ENCODE measurements at regions not wholly inside any gene's neighbourhood (a gene's known extent, or its start where the extent isn't known, plus 50 kb on each side); places are given as distances from the start of the nearest gene placed in this dataset.

DNA sequence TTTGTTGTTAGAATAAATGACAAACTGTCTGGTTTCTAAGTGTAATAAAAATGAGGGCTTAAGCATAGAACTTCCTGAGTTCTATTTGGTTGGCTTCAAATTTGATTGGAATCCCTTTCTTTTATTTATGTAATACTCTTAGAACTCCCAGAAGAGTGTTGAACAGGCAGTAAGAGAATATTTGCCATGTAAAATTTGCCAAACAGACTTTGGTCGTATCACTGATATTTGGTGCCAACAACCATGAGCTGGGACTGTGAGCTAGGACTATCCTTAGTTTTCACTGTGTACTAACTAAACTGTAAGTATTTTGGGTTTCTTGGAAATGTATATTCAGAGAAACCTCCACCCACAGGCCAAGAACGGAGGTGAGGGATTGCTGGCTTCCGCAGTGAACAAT, 971.2 kb upstream of the SOX9 start:
- no peak overlapping the region for H3K9ac ChIP-seq (ENCODE audit: low read length)
- TF ChIP-seq, protein P1, sequence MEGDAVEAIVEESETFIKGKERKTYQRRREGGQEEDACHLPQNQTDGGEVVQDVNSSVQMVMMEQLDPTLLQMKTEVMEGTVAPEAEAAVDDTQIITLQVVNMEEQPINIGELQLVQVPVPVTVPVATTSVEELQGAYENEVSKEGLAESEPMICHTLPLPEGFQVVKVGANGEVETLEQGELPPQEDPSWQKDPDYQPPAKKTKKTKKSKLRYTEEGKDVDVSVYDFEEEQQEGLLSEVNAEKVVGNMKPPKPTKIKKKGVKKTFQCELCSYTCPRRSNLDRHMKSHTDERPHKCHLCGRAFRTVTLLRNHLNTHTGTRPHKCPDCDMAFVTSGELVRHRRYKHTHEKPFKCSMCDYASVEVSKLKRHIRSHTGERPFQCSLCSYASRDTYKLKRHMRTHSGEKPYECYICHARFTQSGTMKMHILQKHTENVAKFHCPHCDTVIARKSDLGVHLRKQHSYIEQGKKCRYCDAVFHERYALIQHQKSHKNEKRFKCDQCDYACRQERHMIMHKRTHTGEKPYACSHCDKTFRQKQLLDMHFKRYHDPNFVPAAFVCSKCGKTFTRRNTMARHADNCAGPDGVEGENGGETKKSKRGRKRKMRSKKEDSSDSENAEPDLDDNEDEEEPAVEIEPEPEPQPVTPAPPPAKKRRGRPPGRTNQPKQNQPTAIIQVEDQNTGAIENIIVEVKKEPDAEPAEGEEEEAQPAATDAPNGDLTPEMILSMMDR (IDR thresholded peaks at IDR 0.05), result no peak
- TF ChIP-seq EZH2 (IDR thresholded peaks at IDR 0.05; ENCODE audit: borderline replicate concordance, insufficient read depth, low read depth, low read length, poor library complexity, severe bottlenecking), result no peak
- intact Hi-C loops (cut with micrococcal nuclease), result no loop called here
- no peaks in the 10 kb centered on the region for H4K20me1 ChIP-seq (ENCODE audit: control insufficient read depth, insufficient read depth, low read length, poor library complexity, severe bottlenecking)
- H3K4me2 ChIP-seq (replicated peaks; ENCODE audit: low read depth, low read length, poor library complexity, severe bottlenecking), result no peak overlapping the region
- 100% methylated on average over 1 of the region's 3 CpGs for WGBS (ENCODE audit: insufficient coverage)
- no peaks in the 10 kb centered on the region for H3K36me3 ChIP-seq (replicated peaks in 1 of 2; ENCODE audit: control extremely low read depth in 1 of 2, control insufficient read depth in 1 of 2, extremely low read depth in 1 of 2, insufficient read depth in 2 of 2, low read length in 1 of 2)
- no peak overlapping the region for H3K4me3 ChIP-seq (ENCODE audit: control extremely low read depth in 1 of 5, extremely low read depth in 1 of 5, insufficient read depth in 1 of 5, low read depth in 2 of 5, low read length in 4 of 5)
- CTCF ChIA-PET, result no interaction called here
- no peaks in the 10 kb centered on the region for H3K27me3 ChIP-seq (replicated peaks in 1 of 4; ENCODE audit: control extremely low read depth in 1 of 4, control insufficient read depth in 3 of 4, insufficient read depth in 4 of 4, low read length in 3 of 4)
- no peaks in the 10 kb centered on the region for H3K9me3 Mint-ChIP-seq (ENCODE audit: insufficient read depth)
- H3K9me3 ChIP-seq (ENCODE audit: control extremely low read depth in 1 of 3, control insufficient read depth in 2 of 3, insufficient read depth in 1 of 3, low read length in 2 of 3), result peaks cover 0 to 3% (median 0%) of the 10 kb centered on the region in 3 donors
- no peaks in the 10 kb centered on the region for H3K27me3 Mint-ChIP-seq
- no peaks in the 10 kb centered on the region for H3K79me2 ChIP-seq (ENCODE audit: control insufficient read depth, insufficient read depth, low read length)
- H2AFZ ChIP-seq (ENCODE audit: insufficient read depth, low read depth, low read length, poor library complexity, severe bottlenecking), result no peak overlapping the region
- H3K27ac Mint-ChIP-seq, result no peak overlapping the region
- no peak overlapping the region for H3K4me3 Mint-ChIP-seq
- DNase-seq (no peak), ATAC-seq (ENCODE audit: low read depth) (no peak)
- POLR2A ChIA-PET, result no interaction called here
- H3K27ac ChIP-seq (ENCODE audit: low read length in 2 of 2), result no peak overlapping the region
- H3K4me1 Mint-ChIP-seq, result no peaks in the 10 kb centered on the region
- no peaks in the 10 kb centered on the region for H3K4me1 ChIP-seq (ENCODE audit: control insufficient read depth in 2 of 2, insufficient read depth in 2 of 2, low read length in 2 of 2)

DNA sequence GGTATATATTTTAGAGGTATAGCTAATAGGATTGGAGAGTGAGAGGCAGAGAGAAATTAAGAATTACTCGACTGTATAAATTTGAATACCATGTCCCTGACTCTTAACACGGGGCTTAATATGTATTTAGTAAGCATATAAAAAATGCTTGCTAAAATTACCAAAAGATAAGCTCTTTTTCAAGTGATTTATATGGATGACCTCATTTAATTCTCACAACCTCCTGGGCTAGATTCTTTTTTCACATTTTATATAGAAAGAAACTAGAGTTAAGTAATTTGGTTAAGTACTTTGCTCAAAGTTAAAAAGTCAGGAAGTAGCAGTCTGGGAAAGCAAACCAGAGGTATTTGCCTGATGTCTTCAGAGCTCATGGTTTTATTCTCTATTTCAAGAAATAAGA, 963.5 kb upstream of the SOX9 start:
- ChIA-PET CTCF (no interaction called here), POLR2A (no interaction called here)
- no peaks in the 10 kb centered on the region for H3K9me3 Mint-ChIP-seq (ENCODE audit: insufficient read depth)
- H3K27me3 Mint-ChIP-seq, result no peaks in the 10 kb centered on the region
- no peak overlapping the region for H2AFZ ChIP-seq (ENCODE audit: insufficient read depth, low read depth, low read length, poor library complexity, severe bottlenecking)
- ATAC-seq (ENCODE audit: low read depth), result no peak
- no peaks in the 10 kb centered on the region for H3K79me2 ChIP-seq (ENCODE audit: control insufficient read depth, insufficient read depth, low read length)
- no peak overlapping the region for H3K27ac ChIP-seq (ENCODE audit: low read length in 2 of 2)
- no peak overlapping the region for H3K27ac Mint-ChIP-seq
- H3K4me2 ChIP-seq (replicated peaks; ENCODE audit: low read depth, low read length, poor library complexity, severe bottlenecking), result no peak overlapping the region
- no peak for DNase-seq
- no peaks in the 10 kb centered on the region for H3K4me1 Mint-ChIP-seq
- H4K20me1 ChIP-seq (ENCODE audit: control insufficient read depth, insufficient read depth, low read length, poor library complexity, severe bottlenecking), result no peaks in the 10 kb centered on the region
- no peaks in the 10 kb centered on the region for H3K9me3 ChIP-seq (ENCODE audit: control extremely low read depth in 1 of 3, control insufficient read depth in 2 of 3, insufficient read depth in 1 of 3, low read length in 2 of 3)
- H3K4me1 ChIP-seq (ENCODE audit: control insufficient read depth in 2 of 2, insufficient read depth in 2 of 2, low read length in 2 of 2), result no peaks in the 10 kb centered on the region
- no peak overlapping the region for H3K4me3 Mint-ChIP-seq
- H3K4me3 ChIP-seq (ENCODE audit: control extremely low read depth in 1 of 5, extremely low read depth in 1 of 5, insufficient read depth in 1 of 5, low read depth in 2 of 5, low read length in 4 of 5), result no peak overlapping the region
- H3K36me3 ChIP-seq (replicated peaks in 1 of 2; ENCODE audit: control extremely low read depth in 1 of 2, control insufficient read depth in 1 of 2, extremely low read depth in 1 of 2, insufficient read depth in 2 of 2, low read length in 1 of 2), result no peaks in the 10 kb centered on the region
- intact Hi-C loops (cut with micrococcal nuclease), result no loop called here
- no CpG with 5 or more reads among the region's 2 CpGs for WGBS (ENCODE audit: insufficient coverage)
- TF ChIP-seq, protein P1 (IDR thresholded peaks at IDR 0.05), result no peak
- TF ChIP-seq EZH2 (IDR thresholded peaks at IDR 0.05; ENCODE audit: borderline replicate concordance, insufficient read depth, low read depth, low read length, poor library complexity, severe bottlenecking), result no peak
- no peaks in the 10 kb centered on the region for H3K27me3 ChIP-seq (replicated peaks in 1 of 4; ENCODE audit: control extremely low read depth in 1 of 4, control insufficient read depth in 3 of 4, insufficient read depth in 4 of 4, low read length in 3 of 4)
- H3K9ac ChIP-seq (ENCODE audit: low read length), result no peak overlapping the region

All from B cell (primary cell).